ENCODE measurements at regions not wholly inside any gene's neighbourhood (a gene's known extent, or its start where the extent isn't known, plus 50 kb on each side); places are given as distances from the start of the nearest gene placed in this dataset.

GRCh38 chr10:130389906-130390305 is 253.7 kb downstream of the GLRX3 start:
- Histone ChIP-seq H3K36me3 (no peaks in the 10 kb centered on the region), H3K4me3 (no peak overlapping the region), H3K27ac (no peak overlapping the region), H3K4me1 (no peaks in the 10 kb centered on the region), H3K9me3 (peaks cover 0 to 25% (median 4%) of the 10 kb centered on the region in 3 donors), H3K27me3 (no peaks in the 10 kb centered on the region)
- DNase-seq, result no peak
- WGBS, 2 donors, result 53 to 55% methylated on average over 5 of the region's 5 CpGs
- intact Hi-C loops (cut with DNase I), result no loop called here
- TF ChIP-seq POLR2A (IDR thresholded peaks at IDR 0.05), result no peak
- TF ChIP-seq, protein P1, sequence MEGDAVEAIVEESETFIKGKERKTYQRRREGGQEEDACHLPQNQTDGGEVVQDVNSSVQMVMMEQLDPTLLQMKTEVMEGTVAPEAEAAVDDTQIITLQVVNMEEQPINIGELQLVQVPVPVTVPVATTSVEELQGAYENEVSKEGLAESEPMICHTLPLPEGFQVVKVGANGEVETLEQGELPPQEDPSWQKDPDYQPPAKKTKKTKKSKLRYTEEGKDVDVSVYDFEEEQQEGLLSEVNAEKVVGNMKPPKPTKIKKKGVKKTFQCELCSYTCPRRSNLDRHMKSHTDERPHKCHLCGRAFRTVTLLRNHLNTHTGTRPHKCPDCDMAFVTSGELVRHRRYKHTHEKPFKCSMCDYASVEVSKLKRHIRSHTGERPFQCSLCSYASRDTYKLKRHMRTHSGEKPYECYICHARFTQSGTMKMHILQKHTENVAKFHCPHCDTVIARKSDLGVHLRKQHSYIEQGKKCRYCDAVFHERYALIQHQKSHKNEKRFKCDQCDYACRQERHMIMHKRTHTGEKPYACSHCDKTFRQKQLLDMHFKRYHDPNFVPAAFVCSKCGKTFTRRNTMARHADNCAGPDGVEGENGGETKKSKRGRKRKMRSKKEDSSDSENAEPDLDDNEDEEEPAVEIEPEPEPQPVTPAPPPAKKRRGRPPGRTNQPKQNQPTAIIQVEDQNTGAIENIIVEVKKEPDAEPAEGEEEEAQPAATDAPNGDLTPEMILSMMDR (IDR thresholded peaks at IDR 0.05), result no peak

GRCh38 chr10:130392031-130392430 is 255.8 kb downstream of the GLRX3 start:
- DNase-seq, result no peak
- no peaks in the 10 kb centered on the region for H3K36me3 ChIP-seq
- WGBS, 2 donors, result 76 to 79% methylated on average over 10 of the region's 10 CpGs
- intact Hi-C loops (cut with DNase I), result no loop called here
- no peaks in the 10 kb centered on the region for H3K4me1 ChIP-seq
- TF ChIP-seq POLR2A (IDR thresholded peaks at IDR 0.05), result no peak
- TF ChIP-seq, protein P1 (IDR thresholded peaks at IDR 0.05), result no peak
- H3K9me3 ChIP-seq, result peaks cover 0 to 46% (median 12%) of the 10 kb centered on the region in 3 donors
- H3K4me3 ChIP-seq, result no peak overlapping the region
- H3K27ac ChIP-seq, result no peak overlapping the region
- H3K27me3 ChIP-seq, result no peaks in the 10 kb centered on the region

- 20 to 77% methylated on average over 1 to 4 of the region's 4 CpGs for WGBS, 2 donors
- Histone ChIP-seq H3K4me1 (no peaks in the 10 kb centered on the region), H3K27ac (no peak overlapping the region), H3K27me3 (no peaks in the 10 kb centered on the region), H3K4me3 (no peak overlapping the region), H3K9me3 (peaks cover 0 to 43% (median 12%) of the 10 kb centered on the region in 3 donors), H3K36me3 (no peaks in the 10 kb centered on the region)
- TF ChIP-seq, protein P1 (IDR thresholded peaks at IDR 0.05), result no peak
- TF ChIP-seq POLR2A (IDR thresholded peaks at IDR 0.05), result no peak
- DNase-seq, result no peak
- intact Hi-C loops (cut with DNase I), result no loop called here
These were observed 257.2 kb downstream of the GLRX3 start for GRCh38 chr10:130393342-130393741.

- intact Hi-C loops (cut with DNase I), result no loop called here
- Histone ChIP-seq H3K27ac (no peak overlapping the region), H3K4me3 (no peak overlapping the region), H3K27me3 (no peaks in the 10 kb centered on the region), H3K4me1 (no peaks in the 10 kb centered on the region), H3K36me3 (no peaks in the 10 kb centered on the region), H3K9me3 (peaks cover 0 to 44% (median 18%) of the 10 kb centered on the region in 3 donors)
- no peak for TF ChIP-seq POLR2A (IDR thresholded peaks at IDR 0.05)
- TF ChIP-seq, protein P1 (IDR thresholded peaks at IDR 0.05), result no peak
- 72 to 81% methylated on average over 2 to 5 of the region's 7 CpGs for WGBS, 2 donors
- DNase-seq, result no peak
These were observed 258.6 kb downstream of the GLRX3 start for GRCh38 chr10:130394832-130395231.

- DNase-seq, result no peak
These were observed 259.2 kb downstream of the GLRX3 start for GRCh38 chr10:130395248-130395936.

More at GRCh38 chr10:130395248-130395936, 259.2 kb downstream of the GLRX3 start:
- TF ChIP-seq POLR2A (IDR thresholded peaks at IDR 0.05), result no peak
- TF ChIP-seq, protein P1 (IDR thresholded peaks at IDR 0.05), result no peak
- Histone ChIP-seq H3K27me3 (no peaks in the 10 kb centered on the region), H3K4me3 (no peak overlapping the region), H3K9me3 (peaks cover 0 to 44% (median 18%) of the 10 kb centered on the region in 3 donors), H3K36me3 (no peaks in the 10 kb centered on the region), H3K27ac (no peak overlapping the region), H3K4me1 (no peaks in the 10 kb centered on the region)
- intact Hi-C loops (cut with DNase I), result no loop called here
- 60 to 66% methylated on average over 4 to 6 of the region's 7 CpGs for WGBS, 2 donors
